ENCODE measurements at regions not wholly inside any gene's neighbourhood (a gene's known extent, or its start where the extent isn't known, plus 50 kb on each side); places are given as distances from the start of the nearest gene placed in this dataset.

GRCh38 chr2:2561346-2562095 is 230.4 kb upstream of the MYT1L start:
- Histone ChIP-seq H3K36me3 (replicated peaks in 1 of 2; ENCODE audit: insufficient read depth in 1 of 2, low read depth in 2 of 2) (no peaks in the 10 kb centered on the region), H3K27me3 (no peaks in the 10 kb centered on the region), H3K9me3 (no peaks in the 10 kb centered on the region), H3K4me1 (no peaks in the 10 kb centered on the region), H3K27ac (no peak overlapping the region), H3K4me3 (no peak overlapping the region)
- ATAC-seq (no peak), DNase-seq (no peak)
- TF ChIP-seq POLR2A (IDR thresholded peaks at IDR 0.05): no peak
- TF ChIP-seq CTCF (IDR thresholded peaks at IDR 0.05): no peak
- WGBS, 2 donors: 70 to 77% methylated on average over 12 to 14 of the region's 14 CpGs
- intact Hi-C loops (cut with DNase I): no loop called here

GRCh38 chr2:2560374-2561015 is 229.4 kb upstream of the MYT1L start:
- ATAC-seq (no peak), DNase-seq (no peak)
- no peaks in the 10 kb centered on the region for H3K4me1 ChIP-seq
- H3K27me3 ChIP-seq: no peaks in the 10 kb centered on the region
- no peaks in the 10 kb centered on the region for H3K36me3 ChIP-seq (replicated peaks in 1 of 2; ENCODE audit: insufficient read depth in 1 of 2, low read depth in 2 of 2)
- no peak overlapping the region for H3K27ac ChIP-seq
- WGBS, 2 donors: 58 to 68% methylated on average over 11 to 16 of the region's 16 CpGs
- no peak overlapping the region for H3K4me3 ChIP-seq
- intact Hi-C loops (cut with DNase I): no loop called here
- no peak for TF ChIP-seq CTCF (IDR thresholded peaks at IDR 0.05)
- no peaks in the 10 kb centered on the region for H3K9me3 ChIP-seq

- ATAC-seq (no peak), DNase-seq (no peak)
- Histone ChIP-seq H3K4me1 (no peaks in the 10 kb centered on the region), H3K27me3 (no peaks in the 10 kb centered on the region), H3K36me3 (replicated peaks in 1 of 2; ENCODE audit: insufficient read depth in 1 of 2, low read depth in 2 of 2) (no peaks in the 10 kb centered on the region), H3K9me3 (no peaks in the 10 kb centered on the region), H3K27ac (no peak overlapping the region), H3K4me3 (no peak overlapping the region)
- TF ChIP-seq POLR2A (IDR thresholded peaks at IDR 0.05): no peak
- TF ChIP-seq CTCF (IDR thresholded peaks at IDR 0.05): no peak
- WGBS, 2 donors: 64 to 72% methylated on average over 9 of the region's 9 CpGs
- intact Hi-C loops (cut with DNase I): no loop called here
These were observed 227.4 kb upstream of the MYT1L start for GRCh38 chr2:2558476-2558875.

GRCh38 chr2:2557475-2557874 is 226.4 kb upstream of the MYT1L start:
- Histone ChIP-seq H3K9me3 (peaks cover 0 to 9% (median 0%) of the 10 kb centered on the region in 3 donors), H3K36me3 (replicated peaks in 1 of 2; ENCODE audit: insufficient read depth in 1 of 2, low read depth in 2 of 2) (no peaks in the 10 kb centered on the region), H3K4me3 (no peak overlapping the region), H3K27me3 (no peaks in the 10 kb centered on the region), H3K27ac (no peak overlapping the region), H3K4me1 (no peaks in the 10 kb centered on the region)
- DNase-seq (no peak), ATAC-seq (no peak)
- TF ChIP-seq CTCF (IDR thresholded peaks at IDR 0.05) (no peak), POLR2A (IDR thresholded peaks at IDR 0.05) (no peak)
- WGBS, 2 donors: 48 to 60% methylated on average over 5 of the region's 5 CpGs
- intact Hi-C loops (cut with DNase I): no loop called here

- Histone ChIP-seq H3K4me1 (no peaks in the 10 kb centered on the region), H3K27ac (no peak overlapping the region), H3K36me3 (replicated peaks in 1 of 2; ENCODE audit: insufficient read depth in 1 of 2, low read depth in 2 of 2) (no peaks in the 10 kb centered on the region), H3K27me3 (no peaks in the 10 kb centered on the region), H3K9me3 (peaks cover 0 to 14% (median 0%) of the 10 kb centered on the region in 3 donors), H3K4me3 (no peak overlapping the region)
- no peak for ATAC-seq
- no peak for DNase-seq
- WGBS, 2 donors: 54 to 74% methylated on average over 3 of the region's 3 CpGs
- no peak for TF ChIP-seq POLR2A (IDR thresholded peaks at IDR 0.05)
- TF ChIP-seq CTCF (IDR thresholded peaks at IDR 0.05): no peak
- intact Hi-C loops (cut with DNase I): no loop called here
These were observed 219.8 kb upstream of the MYT1L start for GRCh38 chr2:2550856-2551255.

All from body of pancreas (tissue), 4 donors.